PC-3 (cell line): ENCODE measurements at regions not wholly inside any gene's neighbourhood (a gene's known extent, or its start where the extent isn't known, plus 50 kb on each side); places are given as distances from the start of the nearest gene placed in this dataset.

Source experiments
- ATAC-seq: fragments of 200-7000 bp; cut with Tn5 transposase; 2 replicates; pipeline ENCODE4 v1.9.1; 2020; ENCODE audit warnings: mild to moderate bottlenecking, moderate library complexity
- BruUV-seq: library from RNA; stranded (reverse); fragments of 400-500 nt; replicated peaks from 2 replicates; lab custom pipeline; 2021; lab: Mats Ljungman, UMichigan
- CTCF ChIA-PET: fragments of 300-600 bp; sonication (Branson Sonifier 250); formaldehyde crosslinking; loops from one replicate; lab custom pipeline; 2022; ENCODE audit warnings: antibody characterized with exemption; lab: Charles Lee
- POLR2A ChIA-PET: fragments of 300-600 bp; sonication (Branson Sonifier 250); formaldehyde crosslinking; loops from one replicate; lab custom pipeline; 2022; ENCODE audit warnings: antibody characterized with exemption; ENCODE audit not compliant: unreplicated experiment; lab: Charles Lee
- DNase-seq: peaks from one replicate; pipeline ENCODE4 v3.0.0-alpha.2; 2015
- H2AFZ ChIP-seq: fragments of 300-600 bp; sonication (generic); 2 replicates; pipeline ENCODE4 v1.6.0; 2016; ENCODE audit warnings: antibody characterized with exemption, low read length
- H3F3A ChIP-seq: fragments of 300-600 bp; sonication (generic); one replicate; pipeline ENCODE4 v1.6.0; 2017; ENCODE audit warnings: antibody characterized with exemption, low read length, control low read depth, mild to moderate bottlenecking; ENCODE audit not compliant: unreplicated experiment
- H3K27ac ChIP-seq: fragments of 300-600 bp; sonication (generic); 2 replicates; pipeline ENCODE4 v1.5.1; 2016; ENCODE audit warnings: mild to moderate bottlenecking, low read length
- H3K27me3 ChIP-seq: fragments of 300-600 bp; sonication (generic); 2 replicates; pipeline ENCODE4 v1.6.1; 2016; ENCODE audit warnings: low read length, mixed read lengths
- H3K36me3 ChIP-seq: fragments of 300-600 bp; sonication (generic); 2 replicates; pipeline ENCODE4 v1.6.1; 2016; ENCODE audit warnings: low read depth, mixed run types, low read length, mixed read lengths
- H3K4me1 ChIP-seq: fragments of 300-600 bp; sonication (generic); 2 replicates; pipeline ENCODE4 v1.5.1; 2016; ENCODE audit warnings: low read length; ENCODE audit not compliant: insufficient read depth
- H3K4me2 ChIP-seq: fragments of 300-600 bp; sonication (generic); 2 replicates; pipeline ENCODE4 v1.6.0; 2016; ENCODE audit warnings: low read length
- H3K4me3 ChIP-seq: fragments of 300-600 bp; sonication (generic); 2 replicates; pipeline ENCODE4 v1.5.1; 2016; ENCODE audit warnings: mild to moderate bottlenecking, low read length, mixed read lengths
- H3K79me2 ChIP-seq: fragments of 300-600 bp; sonication (generic); 2 replicates; pipeline ENCODE4 v1.6.1; 2017; ENCODE audit warnings: low read length, mixed read lengths
- H3K9ac ChIP-seq: fragments of 300-600 bp; sonication (generic); 2 replicates; pipeline ENCODE4 v1.6.0; 2016; ENCODE audit warnings: mild to moderate bottlenecking, low read length
- H3K9me2 ChIP-seq: fragments of 300-600 bp; sonication (generic); replicated peaks from 2 replicates; pipeline ENCODE4 v1.6.1; 2016; ENCODE audit warnings: mixed run types, low read length, mixed read lengths
- H3K9me3 ChIP-seq: fragments of 300-600 bp; sonication (generic); 2 replicates; pipeline ENCODE4 v1.6.1; 2016; ENCODE audit warnings: low read length, mixed read lengths
- H4K20me1 ChIP-seq: fragments of 300-600 bp; sonication (generic); 2 replicates; pipeline ENCODE4 v1.6.1; 2016; ENCODE audit warnings: low read length, mixed read lengths
- EZH2 ChIP-seq: fragments of 300-600 bp; sonication (generic); IDR thresholded peaks from one replicate; pipeline ENCODE4 v1.6.1; 2017; ENCODE audit warnings: antibody characterized with exemption, mild to moderate bottlenecking, low read length; ENCODE audit not compliant: unreplicated experiment
- EZH2phosphoT487 ChIP-seq: fragments of 300-600 bp; sonication (generic); IDR thresholded peaks from 2 replicates; pipeline ENCODE4 v1.6.1; 2018; ENCODE audit warnings: mild to moderate bottlenecking, antibody characterized with exemption, low read length, borderline replicate concordance
- intact Hi-C: fragments of 100-400 bp; cut with micrococcal nuclease; formaldehyde crosslinking; loops from 2 replicates; pipeline ENCODE4 v1.9.0; 2023
- TF ChIP-seq, protein P1 (sequence below): fragments of 300-600 bp; sonication (generic); conservative IDR thresholded peaks from 2 replicates; pipeline ENCODE4 v1.5.1; 2017; ENCODE audit warnings: antibody characterized with exemption, low read depth, mild to moderate bottlenecking, low read length

- TF ChIP-seq EZH2phosphoT487 (no peak), EZH2 (no peak)
- TF ChIP-seq, protein P1, sequence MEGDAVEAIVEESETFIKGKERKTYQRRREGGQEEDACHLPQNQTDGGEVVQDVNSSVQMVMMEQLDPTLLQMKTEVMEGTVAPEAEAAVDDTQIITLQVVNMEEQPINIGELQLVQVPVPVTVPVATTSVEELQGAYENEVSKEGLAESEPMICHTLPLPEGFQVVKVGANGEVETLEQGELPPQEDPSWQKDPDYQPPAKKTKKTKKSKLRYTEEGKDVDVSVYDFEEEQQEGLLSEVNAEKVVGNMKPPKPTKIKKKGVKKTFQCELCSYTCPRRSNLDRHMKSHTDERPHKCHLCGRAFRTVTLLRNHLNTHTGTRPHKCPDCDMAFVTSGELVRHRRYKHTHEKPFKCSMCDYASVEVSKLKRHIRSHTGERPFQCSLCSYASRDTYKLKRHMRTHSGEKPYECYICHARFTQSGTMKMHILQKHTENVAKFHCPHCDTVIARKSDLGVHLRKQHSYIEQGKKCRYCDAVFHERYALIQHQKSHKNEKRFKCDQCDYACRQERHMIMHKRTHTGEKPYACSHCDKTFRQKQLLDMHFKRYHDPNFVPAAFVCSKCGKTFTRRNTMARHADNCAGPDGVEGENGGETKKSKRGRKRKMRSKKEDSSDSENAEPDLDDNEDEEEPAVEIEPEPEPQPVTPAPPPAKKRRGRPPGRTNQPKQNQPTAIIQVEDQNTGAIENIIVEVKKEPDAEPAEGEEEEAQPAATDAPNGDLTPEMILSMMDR = no peak
These were observed 326.2 kb downstream of the CD83 start for GRCh38 chr6:14443629-14444268.

DNA sequence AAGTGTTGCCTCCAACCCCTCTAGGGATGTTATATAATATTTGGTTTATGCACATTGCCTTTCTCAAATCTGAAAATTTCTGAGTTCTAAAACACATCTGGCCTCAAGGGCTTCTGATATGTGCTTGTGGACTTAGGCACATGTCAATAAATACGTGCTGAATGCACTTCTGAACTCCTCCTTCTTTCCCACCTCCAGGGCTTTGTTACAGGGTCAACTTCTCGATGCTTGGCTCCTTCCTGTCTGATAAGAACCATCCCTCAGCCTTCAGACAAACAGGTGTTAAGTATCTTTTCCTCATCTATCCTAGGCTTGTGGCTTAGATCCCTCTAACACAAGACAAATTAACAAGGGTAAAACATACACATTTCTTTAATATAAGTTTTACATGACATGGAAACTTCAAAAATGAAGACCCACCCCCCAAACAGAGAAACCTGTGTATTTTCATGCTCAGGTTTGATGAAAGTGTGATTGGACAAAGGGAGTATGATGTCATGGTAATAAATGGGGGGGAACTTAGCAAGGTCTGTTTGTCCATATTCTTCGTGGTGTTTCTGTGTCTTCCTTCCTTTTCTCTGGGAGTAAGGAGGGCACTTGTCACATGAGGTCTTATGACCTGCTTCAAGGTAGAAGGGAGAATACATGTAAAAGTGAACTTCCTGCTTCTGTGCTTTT is 326.9 kb downstream of the CD83 start:
- Histone ChIP-seq H4K20me1 (no peaks in the 10 kb centered on the region), H3K27ac (no peak overlapping the region), H3K36me3 (no peaks in the 10 kb centered on the region), H3K4me1 (no peaks in the 10 kb centered on the region), H3K9me2 (no peaks in the 10 kb centered on the region), H3K4me2 (no peak overlapping the region), H3K79me2 (no peaks in the 10 kb centered on the region), H3F3A (no peaks in the 10 kb centered on the region), H3K9ac (no peak overlapping the region), H3K4me3 (no peak overlapping the region), H2AFZ (no peak overlapping the region), H3K27me3 (no peaks in the 10 kb centered on the region), H3K9me3 (no peaks in the 10 kb centered on the region)
- intact Hi-C loops = no loop called here
- ATAC-seq (no peak), DNase-seq (no peak)
- TF ChIP-seq, protein P1 = no peak
- TF ChIP-seq EZH2 = no peak
- no peak for TF ChIP-seq EZH2phosphoT487
- POLR2A ChIA-PET = no interaction called here
- BruUV-seq = no TSS peak
- CTCF ChIA-PET = no interaction called here

More at GRCh38 chr6:14443629-14444268, 326.2 kb downstream of the CD83 start:
- Histone ChIP-seq H3K4me1 (no peaks in the 10 kb centered on the region), H3K36me3 (no peaks in the 10 kb centered on the region), H4K20me1 (no peaks in the 10 kb centered on the region), H3K4me2 (no peak overlapping the region), H3K27ac (no peak overlapping the region), H3K79me2 (no peaks in the 10 kb centered on the region), H3K9me2 (no peaks in the 10 kb centered on the region), H3K27me3 (no peaks in the 10 kb centered on the region), H3K9ac (no peak overlapping the region), H3K9me3 (no peaks in the 10 kb centered on the region), H3K4me3 (no peak overlapping the region), H2AFZ (no peak overlapping the region), H3F3A (no peaks in the 10 kb centered on the region)
- intact Hi-C loops = no loop called here
- CTCF ChIA-PET = no interaction called here
- ATAC-seq (no peak), DNase-seq (no peak)
- no TSS peak for BruUV-seq
- POLR2A ChIA-PET = no interaction called here

DNA sequence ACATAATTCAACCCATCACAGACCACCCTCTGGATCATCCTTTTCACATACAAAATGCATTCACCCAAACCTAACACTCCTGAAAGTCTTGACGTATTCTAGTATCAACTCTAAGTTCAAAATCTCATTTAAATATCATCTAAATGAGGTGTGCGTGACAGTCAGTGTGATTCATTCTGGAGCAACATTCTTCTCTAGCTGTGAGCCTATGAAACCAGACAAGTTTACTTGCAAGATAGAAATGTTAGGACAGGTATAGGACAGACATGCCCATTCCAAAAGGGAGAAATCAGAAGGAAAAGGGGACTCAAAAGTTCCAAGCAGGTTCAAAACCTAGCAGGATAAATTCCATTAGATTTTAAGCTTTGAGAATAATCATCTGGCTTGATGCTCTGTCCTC is 329.7 kb downstream of the CD83 start:
- H3K4me2 ChIP-seq = no peak overlapping the region
- no peaks in the 10 kb centered on the region for H3F3A ChIP-seq
- no peaks in the 10 kb centered on the region for H3K36me3 ChIP-seq
- H3K27ac ChIP-seq = no peak overlapping the region
- ChIA-PET POLR2A (no interaction called here), CTCF (no interaction called here)
- H3K9me2 ChIP-seq = no peaks in the 10 kb centered on the region
- no peaks in the 10 kb centered on the region for H3K79me2 ChIP-seq
- BruUV-seq = no TSS peak
- H2AFZ ChIP-seq = no peak overlapping the region
- H3K9me3 ChIP-seq = no peaks in the 10 kb centered on the region
- intact Hi-C loops = no loop called here
- TF ChIP-seq, protein P1 = no peak
- TF ChIP-seq EZH2phosphoT487 = no peak
- TF ChIP-seq EZH2 = no peak
- DNase-seq = no peak
- H3K27me3 ChIP-seq = no peaks in the 10 kb centered on the region
- H3K4me3 ChIP-seq = no peak overlapping the region
- no peaks in the 10 kb centered on the region for H4K20me1 ChIP-seq
- no peaks in the 10 kb centered on the region for H3K4me1 ChIP-seq
- no peak for ATAC-seq
- H3K9ac ChIP-seq = no peak overlapping the region
